Stimulated activated CD4-positive, alpha-beta T cell treated with anti-CD3 and anti-CD28 coated beads, TNF-alpha, amount 100 ng/mL, for 4 hours (primary cell): ENCODE measurements at regions not wholly inside any gene's neighbourhood (a gene's known extent, or its start where the extent isn't known, plus 50 kb on each side); places are given as distances from the start of the nearest gene placed in this dataset.
"Not testable (repeated sequence)": the region's sequence is repeated elsewhere in the genome, so short reads cannot be mapped to it uniquely, and the experiment has no call there.

Source experiments
- DNase-seq, 3 experiments: peaks; one replicate each; pipeline ENCODE4 v3.0.0-alpha.2; 2020; ENCODE audit warnings: low read depth in 3 of 3

- no peak for DNase-seq
Observed at GRCh38 chrX:25442499-25442898, 426.7 kb upstream of the ARX start.

GRCh38 chrX:25433307-25433706 is 417.5 kb upstream of the ARX start:
- no peak for DNase-seq

GRCh38 chrX:25432396-25432795 is 416.6 kb upstream of the ARX start:
- DNase-seq = no peak

GRCh38 chrX:25427873-25428555 is 412.2 kb upstream of the ARX start:
- no peak for DNase-seq

- DNase-seq = not testable (repeated sequence)
Observed at GRCh38 chrX:25404163-25404562, 388.4 kb upstream of the ARX start.

- DNase-seq = no peak
Observed at GRCh38 chrX:25389266-25389665, 373.5 kb upstream of the ARX start.

- DNase-seq = no peak
Observed at GRCh38 chrX:25383196-25383595, 367.4 kb upstream of the ARX start.

GRCh38 chrX:25356456-25356855 is 340.7 kb upstream of the ARX start:
- no peak for DNase-seq

GRCh38 chrX:25344161-25344936 is 328.6 kb upstream of the ARX start:
- no peak for DNase-seq

- no peak for DNase-seq
Observed at GRCh38 chrX:25343060-25343459, 327.3 kb upstream of the ARX start.

- DNase-seq = no peak
Observed at GRCh38 chrX:25337841-25338240, 322.1 kb upstream of the ARX start.

GRCh38 chrX:25300994-25301393 is 285.2 kb upstream of the ARX start:
- DNase-seq = no peak

GRCh38 chrX:25296850-25297249 is 281.1 kb upstream of the ARX start:
- no peak for DNase-seq

GRCh38 chrX:25295466-25295865 is 279.7 kb upstream of the ARX start:
- no peak for DNase-seq

GRCh38 chrX:25290132-25290531 is 274.4 kb upstream of the ARX start:
- DNase-seq = no peak

GRCh38 chrX:25288676-25289075 is 272.9 kb upstream of the ARX start:
- no peak for DNase-seq

- no peak for DNase-seq
Observed at GRCh38 chrX:25287521-25287920, 271.8 kb upstream of the ARX start.

GRCh38 chrX:25285598-25285997 is 269.8 kb upstream of the ARX start:
- DNase-seq = no peak

- no peak for DNase-seq
Observed at GRCh38 chrX:25279510-25279909, 263.7 kb upstream of the ARX start.

- DNase-seq = no peak
Observed at GRCh38 chrX:25278341-25278740, 262.6 kb upstream of the ARX start.

- no peak for DNase-seq
Observed at GRCh38 chrX:25277574-25277973, 261.8 kb upstream of the ARX start.

GRCh38 chrX:25275159-25275558 is 259.4 kb upstream of the ARX start:
- no peak for DNase-seq

GRCh38 chrX:25241461-25241860 is 225.7 kb upstream of the ARX start:
- no peak for DNase-seq

GRCh38 chrX:25226151-25226550 is 210.4 kb upstream of the ARX start:
- no peak for DNase-seq
